ENCODE measurements at regions not wholly inside any gene's neighbourhood (a gene's known extent, or its start where the extent isn't known, plus 50 kb on each side); places are given as distances from the start of the nearest gene placed in this dataset.

DNA sequence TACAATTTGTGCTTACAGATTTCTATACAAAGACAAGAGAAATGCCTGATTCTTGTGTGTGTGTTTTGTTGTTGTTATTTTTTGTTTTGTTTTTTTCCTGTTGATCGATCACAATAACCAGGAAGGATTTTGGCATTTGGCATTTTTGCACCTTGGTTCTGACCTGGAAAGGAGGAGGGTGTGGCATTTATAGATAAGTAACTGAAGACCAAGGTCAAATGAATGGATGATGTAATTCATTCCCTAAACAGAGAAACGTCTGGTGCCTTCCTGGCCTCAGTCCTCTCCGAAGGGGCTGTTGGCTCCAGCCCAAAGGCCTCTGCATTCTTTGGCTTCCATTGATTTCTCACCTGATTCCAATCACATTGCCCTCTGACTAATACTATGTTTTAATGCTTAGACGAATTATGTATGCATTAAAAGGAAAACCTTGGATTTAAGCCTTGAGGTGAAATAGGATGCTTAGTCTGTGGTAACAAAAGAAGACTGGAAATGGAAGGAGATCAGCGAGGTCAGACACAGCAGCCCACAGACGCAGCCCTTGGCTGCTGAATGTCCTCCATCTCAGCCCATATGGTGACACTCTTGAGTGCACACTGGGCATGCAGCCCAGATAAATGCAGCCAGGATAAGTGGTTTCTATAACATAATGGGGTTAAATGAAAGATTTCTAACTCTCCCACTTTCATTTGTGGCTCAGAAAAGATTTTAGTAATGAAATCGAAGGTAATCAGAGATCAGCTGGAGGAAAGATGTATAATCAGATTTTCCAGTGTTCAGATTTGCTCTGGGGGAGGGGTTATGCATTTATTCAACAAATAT, 60.5 kb upstream of the TRIM2 start:
- Histone ChIP-seq H3K9me3 (ENCODE audit: control insufficient read depth in 4 of 4, insufficient read depth in 3 of 4, low read length in 3 of 4) (no peaks in the 10 kb centered on the region), H3K27ac (ENCODE audit: low read depth in 1 of 2, low read length in 1 of 2) (no peak overlapping the region), H3K9ac (ENCODE audit: insufficient read depth in 1 of 2, low read length in 2 of 2) (no peak overlapping the region), H3K27me3 (ENCODE audit: control insufficient read depth in 3 of 3, insufficient read depth in 3 of 3, low read length in 2 of 3) (no peaks in the 10 kb centered on the region), H3K36me3 (ENCODE audit: control insufficient read depth in 4 of 4, insufficient read depth in 4 of 4, low read length in 4 of 4) (no peaks in the 10 kb centered on the region), H3K4me3 (no peak overlapping the region), H3K4me1 (ENCODE audit: control insufficient read depth in 5 of 5, insufficient read depth in 5 of 5, low read length in 5 of 5) (peaks cover 0 to 16% (median 12%) of the 10 kb centered on the region in 5 donors)
- TF ChIP-seq, protein P1, sequence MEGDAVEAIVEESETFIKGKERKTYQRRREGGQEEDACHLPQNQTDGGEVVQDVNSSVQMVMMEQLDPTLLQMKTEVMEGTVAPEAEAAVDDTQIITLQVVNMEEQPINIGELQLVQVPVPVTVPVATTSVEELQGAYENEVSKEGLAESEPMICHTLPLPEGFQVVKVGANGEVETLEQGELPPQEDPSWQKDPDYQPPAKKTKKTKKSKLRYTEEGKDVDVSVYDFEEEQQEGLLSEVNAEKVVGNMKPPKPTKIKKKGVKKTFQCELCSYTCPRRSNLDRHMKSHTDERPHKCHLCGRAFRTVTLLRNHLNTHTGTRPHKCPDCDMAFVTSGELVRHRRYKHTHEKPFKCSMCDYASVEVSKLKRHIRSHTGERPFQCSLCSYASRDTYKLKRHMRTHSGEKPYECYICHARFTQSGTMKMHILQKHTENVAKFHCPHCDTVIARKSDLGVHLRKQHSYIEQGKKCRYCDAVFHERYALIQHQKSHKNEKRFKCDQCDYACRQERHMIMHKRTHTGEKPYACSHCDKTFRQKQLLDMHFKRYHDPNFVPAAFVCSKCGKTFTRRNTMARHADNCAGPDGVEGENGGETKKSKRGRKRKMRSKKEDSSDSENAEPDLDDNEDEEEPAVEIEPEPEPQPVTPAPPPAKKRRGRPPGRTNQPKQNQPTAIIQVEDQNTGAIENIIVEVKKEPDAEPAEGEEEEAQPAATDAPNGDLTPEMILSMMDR (IDR thresholded peaks at IDR 0.05; ENCODE audit: control extremely low read depth, extremely low read depth) = no peak
- WGBS, 2 donors = 25 to 42% methylated on average over 7 of the region's 7 CpGs
- no peak for ATAC-seq (ENCODE audit: insufficient read depth, low FRiP score)
- DNase-seq = peak; percentile 84 to 92 (median 89)

DNA sequence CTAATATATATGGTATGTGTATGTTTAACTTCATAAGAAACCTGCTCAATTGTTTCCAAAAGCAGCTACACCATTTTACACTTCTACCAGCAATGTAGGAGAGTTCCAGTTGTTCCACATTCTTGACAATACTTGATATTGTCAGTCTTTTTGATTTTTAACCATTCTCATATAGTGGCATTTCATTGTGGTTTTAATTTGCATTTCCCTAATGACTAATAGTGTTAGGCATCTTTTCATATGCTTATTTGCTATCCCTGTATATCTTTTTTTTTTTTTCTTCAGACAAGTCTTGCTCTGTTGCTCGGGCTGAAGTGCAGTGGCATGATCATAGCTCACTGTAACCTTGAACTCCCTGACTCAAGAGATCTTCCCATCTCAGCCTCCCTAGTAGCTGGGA, 58.2 kb upstream of the TRIM2 start:
- ATAC-seq (ENCODE audit: insufficient read depth, low FRiP score) = no peak
- Histone ChIP-seq H3K36me3 (ENCODE audit: control insufficient read depth in 4 of 4, insufficient read depth in 4 of 4, low read length in 4 of 4) (no peaks in the 10 kb centered on the region), H3K4me3 (no peak overlapping the region), H3K9me3 (ENCODE audit: control insufficient read depth in 4 of 4, insufficient read depth in 3 of 4, low read length in 3 of 4) (no peaks in the 10 kb centered on the region), H3K27me3 (ENCODE audit: control insufficient read depth in 3 of 3, insufficient read depth in 3 of 3, low read length in 2 of 3) (no peaks in the 10 kb centered on the region), H3K9ac (ENCODE audit: insufficient read depth in 1 of 2, low read length in 2 of 2) (no peak overlapping the region), H3K4me1 (ENCODE audit: control insufficient read depth in 5 of 5, insufficient read depth in 5 of 5, low read length in 5 of 5) (peaks cover 0 to 16% (median 12%) of the 10 kb centered on the region in 5 donors), H3K27ac (ENCODE audit: low read depth in 1 of 2, low read length in 1 of 2) (no peak overlapping the region)
- 78 to 100% methylated on average over 1 of the region's 1 CpG for WGBS, 2 donors
- peak in 2 of 3 donors; percentile 39 to 57 for DNase-seq
- TF ChIP-seq, protein P1 (IDR thresholded peaks at IDR 0.05; ENCODE audit: control extremely low read depth, extremely low read depth) = no peak

DNA sequence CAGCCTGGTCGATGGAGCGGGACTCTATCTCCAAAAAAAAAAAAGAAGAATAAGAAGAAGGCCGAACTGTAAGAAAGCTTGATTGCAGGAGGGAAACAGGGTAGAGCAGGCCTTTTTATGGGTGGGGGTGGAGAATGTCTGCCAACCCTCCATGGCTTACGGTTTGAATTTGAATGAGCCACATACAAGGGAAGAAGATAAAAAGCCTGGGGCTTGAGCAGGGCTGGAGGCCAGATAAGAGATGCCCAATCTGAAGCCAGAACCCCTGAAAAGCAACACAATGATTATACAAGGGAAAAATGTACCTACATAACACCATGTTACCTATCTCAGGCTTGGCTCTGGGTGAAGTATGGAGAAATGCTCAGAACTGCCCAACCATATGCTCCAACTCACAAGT, 57.3 kb upstream of the TRIM2 start:
- Histone ChIP-seq H3K27ac (ENCODE audit: low read depth in 1 of 2, low read length in 1 of 2) (no peak overlapping the region), H3K4me1 (ENCODE audit: control insufficient read depth in 5 of 5, insufficient read depth in 5 of 5, low read length in 5 of 5) (peaks cover 0 to 20% (median 12%) of the 10 kb centered on the region in 5 donors), H3K4me3 (no peak overlapping the region), H3K36me3 (ENCODE audit: control insufficient read depth in 4 of 4, insufficient read depth in 4 of 4, low read length in 4 of 4) (no peaks in the 10 kb centered on the region), H3K9me3 (ENCODE audit: control insufficient read depth in 4 of 4, insufficient read depth in 3 of 4, low read length in 3 of 4) (no peaks in the 10 kb centered on the region), H3K9ac (ENCODE audit: insufficient read depth in 1 of 2, low read length in 2 of 2) (no peak overlapping the region), H3K27me3 (ENCODE audit: control insufficient read depth in 3 of 3, insufficient read depth in 3 of 3, low read length in 2 of 3) (no peaks in the 10 kb centered on the region)
- TF ChIP-seq, protein P1 (IDR thresholded peaks at IDR 0.05; ENCODE audit: control extremely low read depth, extremely low read depth) = no peak
- DNase-seq = no peak
- ATAC-seq (ENCODE audit: insufficient read depth, low FRiP score) = no peak
- WGBS, 2 donors = 98% methylated on average over 4 of the region's 4 CpGs
